ENCODE measurements at regions not wholly inside any gene's neighbourhood (a gene's known extent, or its start where the extent isn't known, plus 50 kb on each side); places are given as distances from the start of the nearest gene placed in this dataset.

DNA sequence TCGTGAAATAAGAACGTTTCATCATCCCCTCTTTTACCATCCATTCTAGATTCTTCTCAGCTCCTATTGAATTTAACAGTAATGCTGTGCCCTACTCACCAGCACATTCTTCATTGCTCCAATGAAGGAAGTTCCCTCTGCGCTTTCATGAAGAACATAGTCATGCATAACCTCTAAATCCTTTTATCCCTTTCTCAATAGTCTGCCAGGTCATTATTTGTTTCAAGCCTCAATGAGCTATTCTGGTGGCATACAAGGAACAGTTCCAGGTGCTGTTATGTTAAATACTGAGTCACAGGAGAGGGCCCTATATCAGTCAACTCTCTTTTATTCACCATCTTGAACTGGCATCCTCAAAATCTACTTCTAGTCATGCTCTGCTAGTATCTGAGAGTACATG is 381.0 kb downstream of the GPATCH2 start (continued):
- TF ChIP-seq HDAC2 (IDR thresholded peaks at IDR 0.05) (no peak), RARB (CRISPR knock-in tag; IDR thresholded peaks at IDR 0.05) (no peak), ESRRA (IDR thresholded peaks at IDR 0.05; ENCODE audit: borderline replicate concordance, low read length) (no peak)

GRCh38 chr1:217244971-217245370 is 385.9 kb downstream of the GPATCH2 start:
- DNase-seq (ENCODE audit: low read depth in 1 of 2, low spot score in 1 of 2) (no peak), FAIRE-seq (no peak), ATAC-seq (no peak)
- no peak overlapping the region for H3K4me2 ChIP-seq
- H3K4me3 ChIP-seq, result no peak overlapping the region
- H3K27ac ChIP-seq, result no peak overlapping the region
- CTCF ChIA-PET, result no interaction called here
- POLR2A ChIA-PET, result no interaction called here
- no peaks in the 10 kb centered on the region for H3K9me3 ChIP-seq
- 11% methylated on average over 5 of the region's 5 CpGs for WGBS (ENCODE audit: missing lambda C conversion rate)
- no peaks in the 10 kb centered on the region for H3K4me1 ChIP-seq
- TF ChIP-seq KDM1A (IDR thresholded peaks at IDR 0.05; ENCODE audit: low read depth) (no peak), CHD2 (IDR thresholded peaks at IDR 0.05; ENCODE audit: low read length, partially characterized antibody) (no peak), ZSCAN20 (CRISPR knock-in tag; IDR thresholded peaks at IDR 0.05) (no peak), CBX8 (IDR thresholded peaks at IDR 0.05) (no peak), MAX (IDR thresholded peaks at IDR 0.05) (no peak), SMC3 (IDR thresholded peaks at IDR 0.05) (no peak)
- TF ChIP-seq, protein P1, sequence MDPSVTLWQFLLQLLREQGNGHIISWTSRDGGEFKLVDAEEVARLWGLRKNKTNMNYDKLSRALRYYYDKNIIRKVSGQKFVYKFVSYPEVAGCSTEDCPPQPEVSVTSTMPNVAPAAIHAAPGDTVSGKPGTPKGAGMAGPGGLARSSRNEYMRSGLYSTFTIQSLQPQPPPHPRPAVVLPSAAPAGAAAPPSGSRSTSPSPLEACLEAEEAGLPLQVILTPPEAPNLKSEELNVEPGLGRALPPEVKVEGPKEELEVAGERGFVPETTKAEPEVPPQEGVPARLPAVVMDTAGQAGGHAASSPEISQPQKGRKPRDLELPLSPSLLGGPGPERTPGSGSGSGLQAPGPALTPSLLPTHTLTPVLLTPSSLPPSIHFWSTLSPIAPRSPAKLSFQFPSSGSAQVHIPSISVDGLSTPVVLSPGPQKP (IDR thresholded peaks at IDR 0.05; ENCODE audit: low read depth, low read length), result no peak

GRCh38 chr1:217240656-217241055 is 390.2 kb downstream of the GPATCH2 start:
- no peak overlapping the region for H3K4me3 ChIP-seq
- DNase-seq (ENCODE audit: low read depth in 1 of 2, low spot score in 1 of 2) (no peak), ATAC-seq (no peak), FAIRE-seq (no peak)
- ChIA-PET CTCF (no interaction called here), POLR2A (no interaction called here)
- TF ChIP-seq ZFP36 (IDR thresholded peaks at IDR 0.05; ENCODE audit: borderline replicate concordance, partially characterized antibody) (no peak), RAD21 (conservative IDR thresholded peaks at IDR 0.05 in 1 of 2, IDR thresholded peaks at IDR 0.05 in 1 of 2) (no peak), EHF (CRISPR knock-in tag; IDR thresholded peaks at IDR 0.05) (no peak), MAFK (IDR thresholded peaks at IDR 0.05; ENCODE audit: partially characterized antibody) (no peak), E2F6 (IDR thresholded peaks at IDR 0.05; ENCODE audit: borderline replicate concordance, low read depth) (no peak), MAX (IDR thresholded peaks at IDR 0.05) (no peak), HDAC2 (IDR thresholded peaks at IDR 0.05) (no peak), NR3C1 (IDR thresholded peaks at IDR 0.05) (no peak), PBX3 (IDR thresholded peaks at IDR 0.05) (no peak)
- TF ChIP-seq, protein P2, sequence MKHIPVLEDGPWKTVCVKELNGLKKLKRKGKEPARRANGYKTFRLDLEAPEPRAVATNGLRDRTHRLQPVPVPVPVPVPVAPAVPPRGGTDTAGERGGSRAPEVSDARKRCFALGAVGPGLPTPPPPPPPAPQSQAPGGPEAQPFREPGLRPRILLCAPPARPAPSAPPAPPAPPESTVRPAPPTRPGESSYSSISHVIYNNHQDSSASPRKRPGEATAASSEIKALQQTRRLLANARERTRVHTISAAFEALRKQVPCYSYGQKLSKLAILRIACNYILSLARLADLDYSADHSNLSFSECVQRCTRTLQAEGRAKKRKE (CRISPR knock-in tag; IDR thresholded peaks at IDR 0.05; ENCODE audit: low read depth), result no peak
- WGBS (ENCODE audit: missing lambda C conversion rate), result 3% methylated on average over 2 of the region's 2 CpGs
- H3K9me3 ChIP-seq, result no peaks in the 10 kb centered on the region
- no peak overlapping the region for H3K27ac ChIP-seq
- no peaks in the 10 kb centered on the region for H3K4me1 ChIP-seq
- no peak overlapping the region for H3K4me2 ChIP-seq

DNA sequence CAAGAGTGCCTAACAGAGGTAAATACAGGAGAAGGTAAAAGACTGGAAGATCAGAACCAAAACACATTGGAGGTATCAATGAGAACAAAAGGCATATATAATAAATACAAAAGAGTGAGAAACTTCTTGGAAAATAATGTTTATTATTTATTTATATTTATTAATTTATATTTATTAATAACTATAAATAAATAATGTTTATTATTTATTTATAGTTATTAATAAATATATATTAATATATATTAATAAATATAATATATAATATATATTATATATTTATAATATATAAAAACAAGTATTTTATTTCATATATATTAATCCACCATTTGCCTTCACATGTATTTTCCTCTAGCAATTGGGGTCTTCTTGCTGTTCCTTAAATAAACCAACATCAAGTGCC is 391.9 kb downstream of the GPATCH2 start:
- no peak overlapping the region for H3K27ac ChIP-seq

More for the DNA sequence above, 391.9 kb downstream of the GPATCH2 start:
- no peak for FAIRE-seq
- no peak for ATAC-seq
- no peak for DNase-seq (ENCODE audit: low read depth in 1 of 2, low spot score in 1 of 2)
- H3K4me1 ChIP-seq, result no peaks in the 10 kb centered on the region
- H3K9me3 ChIP-seq, result no peaks in the 10 kb centered on the region
- ChIA-PET POLR2A (no interaction called here), CTCF (interaction anchor here (1.1 kb wide), 1 partner anchor 32 kb away, joined by 3 read pairs; no protein-coding TSS in a partner anchor)
- no peak overlapping the region for H3K4me3 ChIP-seq
- H3K4me2 ChIP-seq, result no peak overlapping the region
- no peak for TF ChIP-seq FOXS1 (CRISPR knock-in tag; IDR thresholded peaks at IDR 0.05)
- no peak for TF ChIP-seq NR3C1 (IDR thresholded peaks at IDR 0.05)
- TF ChIP-seq TP53 (CRISPR knock-in tag; IDR thresholded peaks at IDR 0.05), result no peak

All from A549 (cell line).